ENCODE measurements at regions not wholly inside any gene's neighbourhood (a gene's known extent, or its start where the extent isn't known, plus 50 kb on each side); places are given as distances from the start of the nearest gene placed in this dataset.
A peak's percentile ranks its signal among the peaks of the same experiment; 100 is the strongest.

DNA sequence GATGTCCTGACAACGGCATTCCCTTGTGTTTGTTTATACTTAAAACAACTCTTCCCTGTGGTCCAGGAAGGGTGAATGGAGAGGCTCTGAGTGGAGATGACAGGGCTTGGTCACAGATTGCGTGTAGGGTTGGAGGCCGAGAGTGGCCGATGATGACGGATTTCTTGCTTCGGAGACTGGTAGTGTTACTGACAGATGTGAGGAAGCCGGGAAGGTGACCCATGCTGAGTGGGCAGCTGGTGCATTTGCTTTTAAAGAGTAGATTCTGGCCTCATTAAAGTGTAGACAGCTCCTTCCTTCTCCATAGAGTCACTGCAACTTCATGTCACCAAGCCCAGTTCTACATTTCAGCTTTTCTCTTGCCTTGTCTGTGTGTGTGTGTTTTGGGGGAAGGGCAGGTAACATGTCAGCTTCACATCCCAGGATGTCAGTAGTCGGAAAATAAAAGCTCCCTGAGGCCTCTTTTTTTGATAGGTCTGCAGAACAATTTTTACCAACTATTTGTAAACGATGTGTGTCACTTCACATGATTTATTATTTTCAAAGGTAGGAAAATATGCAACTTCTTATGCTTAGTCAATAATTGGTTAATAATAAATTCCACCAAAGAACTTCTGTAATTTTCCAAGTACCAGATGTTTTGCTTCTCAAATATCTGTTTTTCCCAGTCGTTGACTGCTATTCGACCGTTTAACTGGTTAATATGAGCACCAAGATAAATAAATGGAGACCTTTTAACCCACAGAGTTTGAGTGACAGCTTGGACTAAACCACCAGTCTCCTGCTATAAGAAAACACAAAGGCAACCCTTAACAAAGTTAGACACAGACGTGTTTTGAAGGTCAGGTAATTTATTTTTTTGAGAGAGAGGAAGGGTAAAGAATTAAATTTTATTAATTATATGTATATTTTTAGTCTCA lies 436.9 kb downstream of the SLC4A3 start:
- no peak for TF ChIP-seq CTCF (IDR thresholded peaks at IDR 0.05)
- ATAC-seq (ENCODE audit: low FRiP score), result no peak
- DNase-seq (ENCODE audit: low spot score), result no peak

DNA sequence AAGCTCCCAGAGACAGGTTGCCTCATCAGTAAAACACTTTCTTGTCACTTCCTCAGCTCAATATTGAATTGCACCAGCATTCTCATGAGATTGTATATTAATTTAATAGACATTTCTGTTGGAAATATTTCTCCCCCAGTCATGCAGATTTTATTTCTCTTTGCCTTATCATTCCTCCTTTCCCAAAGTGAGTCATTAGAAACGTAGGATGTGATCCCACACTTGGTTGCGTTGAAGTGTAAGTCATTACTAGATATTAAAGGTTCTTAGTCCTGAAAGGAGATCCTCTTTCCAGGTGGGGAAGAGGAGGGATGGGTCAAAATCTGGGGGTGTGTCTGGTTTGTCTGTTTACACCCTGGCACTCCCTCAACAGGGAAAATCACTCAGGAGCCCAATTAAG lies 438.2 kb downstream of the SLC4A3 start:
- DNase-seq (ENCODE audit: low spot score), result no peak
- ATAC-seq (ENCODE audit: low FRiP score), result peak; percentile 45
- no peak for TF ChIP-seq CTCF (IDR thresholded peaks at IDR 0.05)

GRCh38 chr2:220068846-220069245 lies 441.4 kb downstream of the SLC4A3 start:
- TF ChIP-seq CTCF (IDR thresholded peaks at IDR 0.05), result no peak
- ATAC-seq (ENCODE audit: low FRiP score) (peak; percentile 80), DNase-seq (ENCODE audit: low spot score) (no peak)

DNA sequence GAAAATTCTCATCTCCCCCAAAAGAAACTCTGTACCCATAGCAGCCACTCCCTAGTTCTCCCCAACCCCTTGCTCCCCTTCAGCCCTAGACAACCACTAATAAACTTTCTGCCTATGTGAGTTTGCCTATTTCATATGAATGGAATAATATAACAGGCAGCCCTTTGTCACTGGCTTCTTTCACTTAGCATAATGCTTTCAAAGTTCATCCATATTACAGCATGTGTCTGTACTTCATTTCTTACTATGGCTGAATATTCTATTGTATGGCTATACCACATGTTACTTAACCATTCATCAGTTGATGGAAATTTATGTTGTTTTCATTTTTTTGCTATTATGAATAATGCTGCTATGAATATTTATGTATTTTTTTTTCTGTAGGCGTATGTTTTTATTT lies 442.9 kb downstream of the SLC4A3 start:
- TF ChIP-seq CTCF (IDR thresholded peaks at IDR 0.05), result no peak
- ATAC-seq (ENCODE audit: low FRiP score) (no peak), DNase-seq (ENCODE audit: low spot score) (no peak)

GRCh38 chr2:220071696-220072095 lies 444.3 kb downstream of the SLC4A3 start:
- TF ChIP-seq CTCF (IDR thresholded peaks at IDR 0.05), result no peak
- no peak for ATAC-seq (ENCODE audit: low FRiP score)
- no peak for DNase-seq (ENCODE audit: low spot score)

DNA sequence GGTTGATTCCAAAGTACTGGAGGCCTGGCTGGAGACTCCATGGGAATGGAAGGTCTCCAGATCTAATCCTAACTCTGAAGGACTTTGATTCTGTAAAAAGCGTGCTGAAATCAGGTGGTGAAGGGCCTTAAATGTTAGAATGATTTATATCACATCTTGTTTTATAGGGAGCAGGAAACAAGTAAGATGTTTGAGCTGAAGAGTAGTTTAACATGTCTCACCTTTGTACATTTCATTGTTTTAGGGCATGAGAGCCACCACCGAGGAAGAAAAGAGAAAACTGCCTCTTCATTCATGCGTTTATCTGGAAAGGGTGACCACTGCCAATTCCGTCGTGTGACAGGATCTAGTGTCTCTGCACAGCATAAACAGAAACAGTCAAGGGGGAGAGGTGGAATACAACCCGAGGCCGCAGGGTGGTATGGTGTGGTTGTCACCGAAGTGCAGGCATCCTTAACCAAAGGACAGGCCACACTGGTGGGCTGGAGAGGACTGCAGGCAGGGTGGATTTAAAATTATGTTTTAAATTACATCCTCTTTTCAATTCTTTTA lies 445.3 kb downstream of the SLC4A3 start:
- TF ChIP-seq CTCF (IDR thresholded peaks at IDR 0.05), result no peak
- no peak for DNase-seq (ENCODE audit: low spot score)
- no peak for ATAC-seq (ENCODE audit: low FRiP score)

GRCh38 chr2:220075835-220076234 lies 448.4 kb downstream of the SLC4A3 start:
- DNase-seq (ENCODE audit: low spot score) (no peak), ATAC-seq (ENCODE audit: low FRiP score) (no peak)
- no peak for TF ChIP-seq CTCF (IDR thresholded peaks at IDR 0.05)

Data from omental fat pad (tissue), 3 donors.